Kidney (tissue), 13 donors: ENCODE measurements at regions not wholly inside any gene's neighbourhood (a gene's known extent, or its start where the extent isn't known, plus 50 kb on each side); places are given as distances from the start of the nearest gene placed in this dataset.

Experiments used
- DNase-seq, 5 donors: peaks; one replicate each; pipeline ENCODE4 v3.0.0-alpha.2; 2013 to 2020
- FAIRE-seq: peaks from 2 replicates; lab custom pipeline; 2012; peaks lifted over from hg19 to GRCh38; lab: Jason Lieb, UNC
- H3K27ac ChIP-seq, 2 donors: one replicate each; pipeline ENCODE4 v1.7.0; 2013; ENCODE audit warnings: low read depth in 2 of 2, low read length in 2 of 2, inconsistent platforms in 1 of 2
- H3K27me3 ChIP-seq: one replicate; pipeline ENCODE4 v1.7.1; 2013; ENCODE audit warnings: low read length, inconsistent platforms; ENCODE audit not compliant: control insufficient read depth, insufficient read depth
- H3K36me3 ChIP-seq, 3 donors: one replicate each; pipeline versions ENCODE4 v1.7.0 to v1.7.1; 2013; ENCODE audit warnings: low read length in 3 of 3, control low read depth in 1 of 3, inconsistent platforms in 1 of 3; ENCODE audit not compliant: insufficient read depth in 3 of 3, control insufficient read depth in 2 of 3
- H3K4me1 ChIP-seq, 3 donors: one replicate each; pipeline versions ENCODE4 v1.7.0 to v1.7.1; 2013; ENCODE audit warnings: low read length in 3 of 3, inconsistent platforms in 1 of 3, low read depth in 1 of 3; ENCODE audit not compliant: control insufficient read depth in 2 of 3, insufficient read depth in 2 of 3
- H3K4me3 ChIP-seq, 3 donors: one replicate each; pipeline versions ENCODE4 v1.7.0 to v1.8.1; 2013; ENCODE audit warnings: low read length in 3 of 3, control low read depth in 1 of 3, inconsistent platforms in 1 of 3
- H3K9ac ChIP-seq, 3 donors: one replicate each; pipeline versions ENCODE4 v1.7.0 to v1.7.1; 2013; ENCODE audit warnings: low read length in 3 of 3, control low read depth in 1 of 3, inconsistent platforms in 1 of 3
- H3K9me3 ChIP-seq, 3 donors: one replicate each; pipeline versions ENCODE4 v1.7.0 to v1.7.1; 2013; ENCODE audit warnings: low read length in 3 of 3, control low read depth in 1 of 3, inconsistent platforms in 1 of 3; ENCODE audit not compliant: control insufficient read depth in 2 of 3, insufficient read depth in 1 of 3
- CTCF ChIP-seq: IDR thresholded peaks from 3 replicates; pipeline ENCODE4 v1.5.1; 2012; ENCODE audit warnings: mild to moderate bottlenecking, moderate library complexity, borderline replicate concordance; ENCODE audit not compliant: insufficient read depth; ENCODE audit errors: extremely low read depth
- intact Hi-C: fragments of 100-400 bp; cut with DNase I; formaldehyde crosslinking; loops from one replicate; pipeline ENCODE4 v1.11.1; 2022
- donor health status: control.
- donor health status: control.
- donor health status: control.
- donor health status: control.
- donor health status: control.
- donor health status: DM: yes; HTN: yes; CAD: no.
- donor health status: Normal renal cell carcinoma (clear cell type).

- H3K9me3 ChIP-seq = no peaks in the 10 kb centered on the region
- H3K4me3 ChIP-seq = no peak overlapping the region
- H3K9ac ChIP-seq = no peak overlapping the region
- no peaks in the 10 kb centered on the region for H3K36me3 ChIP-seq
- peaks cover 0 to 12% (median 0%) of the 10 kb centered on the region in 3 donors for H3K4me1 ChIP-seq
- no peak for FAIRE-seq
- no peaks in the 10 kb centered on the region for H3K27me3 ChIP-seq
- intact Hi-C loops = no loop called here
- no peak for TF ChIP-seq CTCF
- H3K27ac ChIP-seq = no peak overlapping the region
- no peak for DNase-seq
Measured at GRCh38 chr10:31149835-31150512, 118.3 kb upstream of the ZNF438 start.

GRCh38 chr10:31151301-31151700, 119.6 kb upstream of the ZNF438 start:
- no peak for TF ChIP-seq CTCF
- Histone ChIP-seq H3K9me3 (no peaks in the 10 kb centered on the region), H3K4me3 (no peak overlapping the region), H3K4me1 (peaks cover 0 to 8% (median 0%) of the 10 kb centered on the region in 3 donors), H3K36me3 (no peaks in the 10 kb centered on the region), H3K9ac (no peak overlapping the region), H3K27ac (no peak overlapping the region), H3K27me3 (no peaks in the 10 kb centered on the region)
- FAIRE-seq = no peak
- no peak for DNase-seq
- intact Hi-C loops = no loop called here

GRCh38 chr10:31152421-31153135, 120.9 kb upstream of the ZNF438 start:
- H3K4me3 ChIP-seq = no peak overlapping the region
- intact Hi-C loops = no loop called here
- peaks cover 0 to 5% (median 0%) of the 10 kb centered on the region in 3 donors for H3K4me1 ChIP-seq
- no peak overlapping the region for H3K9ac ChIP-seq
- no peak for FAIRE-seq
- no peaks in the 10 kb centered on the region for H3K9me3 ChIP-seq
- no peak for DNase-seq
- H3K27me3 ChIP-seq = no peaks in the 10 kb centered on the region
- TF ChIP-seq CTCF = no peak
- no peak overlapping the region for H3K27ac ChIP-seq
- no peaks in the 10 kb centered on the region for H3K36me3 ChIP-seq
